HG03457 (cell line): ENCODE measurements at regions not wholly inside any gene's neighbourhood (a gene's known extent, or its start where the extent isn't known, plus 50 kb on each side); places are given as distances from the start of the nearest gene placed in this dataset.

Source experiments
- ATAC-seq: cut with Tn5 transposase; IDR thresholded peaks from one replicate; pipeline ENCODE4 v1.9.1; 2021; ENCODE audit warnings: moderate number of reproducible peaks; ENCODE audit not compliant: unreplicated experiment

DNA sequence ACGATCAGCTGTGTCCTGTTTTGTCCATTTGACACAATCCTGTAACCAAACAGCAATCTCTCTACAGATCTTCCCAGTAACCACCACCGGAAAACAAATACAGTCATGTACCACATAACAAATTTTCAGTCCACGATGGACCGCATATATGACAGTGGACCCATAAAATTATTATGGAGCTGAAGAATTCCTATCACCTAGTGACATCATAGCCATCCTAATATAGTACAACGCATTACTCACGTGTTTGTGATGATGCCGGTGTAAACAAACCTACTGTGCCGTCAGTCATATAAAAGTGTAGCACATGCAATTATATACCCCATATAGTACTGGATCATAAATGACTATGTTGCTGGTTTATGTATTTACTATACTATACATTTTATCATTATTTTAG is 133.7 kb upstream of the EDNRA start:
- no peak for ATAC-seq

DNA sequence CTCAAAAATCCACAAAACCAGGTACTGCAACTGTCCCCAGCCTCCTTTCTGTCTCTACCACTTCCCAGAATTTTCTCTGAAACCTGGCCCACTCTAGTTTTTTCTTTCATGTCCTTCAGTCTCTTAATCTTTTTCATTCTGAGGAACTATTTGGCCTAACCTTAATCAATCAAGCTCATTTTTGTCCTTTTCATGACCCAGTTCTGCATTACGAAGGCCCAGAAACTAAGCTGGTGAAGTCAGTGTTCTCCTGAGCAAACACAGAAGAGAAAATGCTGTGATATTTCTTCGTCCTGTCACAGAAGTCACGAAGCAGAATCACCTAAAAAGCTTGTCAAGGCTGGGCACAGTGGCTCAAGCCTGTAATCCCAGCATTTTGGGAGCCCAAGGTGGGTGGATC is 131.7 kb upstream of the EDNRA start:
- no peak for ATAC-seq

- ATAC-seq: no peak
Observed at GRCh38 chr4:147351083-147351787, 129.7 kb upstream of the EDNRA start.

DNA sequence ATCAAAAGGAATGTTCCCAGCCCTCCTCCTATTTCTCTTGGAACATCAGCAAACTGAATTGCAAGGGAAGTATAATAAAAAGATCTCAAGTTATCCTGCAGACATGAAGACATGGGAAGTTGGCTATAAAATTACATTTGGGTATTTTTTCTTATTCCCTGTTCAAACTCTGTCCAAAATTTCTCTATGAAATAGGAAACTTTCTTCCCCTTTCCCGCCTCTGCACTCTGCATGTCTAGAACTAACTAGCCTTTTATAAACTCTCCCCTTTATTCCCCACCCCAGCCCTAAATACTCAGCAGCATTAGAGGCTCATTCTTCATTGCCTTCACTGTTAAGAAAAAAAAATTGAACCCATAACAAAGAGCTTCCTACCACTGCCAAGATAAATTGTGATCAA is 126.7 kb upstream of the EDNRA start:
- no peak for ATAC-seq

GRCh38 chr4:147355032-147355656 is 125.8 kb upstream of the EDNRA start:
- ATAC-seq: no peak

GRCh38 chr4:147355847-147356246 is 125.0 kb upstream of the EDNRA start:
- no peak for ATAC-seq

DNA sequence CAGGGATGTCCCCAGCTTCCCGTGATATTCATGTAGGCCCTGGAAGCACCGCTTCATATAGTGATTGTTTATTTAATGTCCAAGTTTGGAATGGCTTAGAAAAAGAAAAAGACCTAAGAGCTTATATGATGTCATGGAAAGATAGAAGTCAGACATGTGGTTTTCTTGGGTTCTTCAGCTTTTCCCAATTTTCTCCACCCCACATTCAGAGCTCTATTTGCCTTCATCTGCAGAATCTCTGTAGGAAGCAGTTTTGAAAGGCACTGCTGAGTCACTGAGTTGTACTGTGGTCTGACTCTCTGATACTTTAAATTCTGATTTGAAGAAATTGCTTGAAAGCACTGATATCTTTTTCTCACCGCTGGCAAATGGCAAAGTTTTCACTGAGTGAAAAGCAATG is 120.6 kb upstream of the EDNRA start:
- ATAC-seq: no peak

- no peak for ATAC-seq
Observed at GRCh38 chr4:147361726-147362125, 119.2 kb upstream of the EDNRA start.

- no peak for ATAC-seq
Observed at GRCh38 chr4:147362938-147363337, 118.0 kb upstream of the EDNRA start.

- no peak for ATAC-seq
Observed at GRCh38 chr4:147363514-147363913, 117.4 kb upstream of the EDNRA start.

GRCh38 chr4:147365396-147365795 is 115.5 kb upstream of the EDNRA start:
- no peak for ATAC-seq

- no peak for ATAC-seq
Observed at GRCh38 chr4:147366164-147366563, 114.7 kb upstream of the EDNRA start.

DNA sequence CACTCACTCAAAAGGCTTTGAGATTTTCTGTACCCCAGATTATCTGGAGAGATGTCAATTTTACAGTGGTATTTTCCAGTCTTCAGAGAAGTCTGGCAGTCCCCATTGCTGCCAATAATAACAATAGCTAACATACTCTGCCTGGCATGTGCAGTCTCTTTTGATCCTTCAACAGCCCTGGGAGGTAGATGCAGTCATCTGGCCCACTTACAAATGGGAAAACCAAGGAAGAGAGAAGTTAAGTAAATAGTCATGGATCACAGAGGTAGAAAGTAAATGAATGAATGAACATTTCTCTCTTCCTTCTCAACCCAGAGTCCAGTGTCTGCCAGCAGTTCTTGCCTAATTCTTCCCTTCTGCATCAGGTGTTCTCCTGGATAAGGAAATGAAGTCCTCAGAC is 113.0 kb upstream of the EDNRA start:
- ATAC-seq: no peak

DNA sequence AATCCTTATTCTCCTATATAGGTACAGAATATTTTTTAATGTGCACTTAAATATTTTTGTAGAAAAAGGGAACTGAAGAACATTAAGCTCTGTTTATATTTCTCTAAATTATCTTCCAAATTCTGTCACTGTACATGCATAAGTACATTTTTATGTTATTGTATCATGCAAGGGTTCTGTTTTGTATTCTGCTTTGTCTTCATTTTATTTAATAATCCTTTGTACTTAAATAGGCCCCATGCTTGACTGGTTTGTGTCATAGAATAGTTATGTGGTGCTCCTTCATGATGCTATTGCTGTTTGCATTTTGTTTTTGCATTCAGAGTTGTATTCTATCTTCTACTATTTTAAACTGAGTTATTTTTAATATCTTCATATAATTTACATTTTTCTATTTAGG is 111.9 kb upstream of the EDNRA start:
- ATAC-seq: no peak

DNA sequence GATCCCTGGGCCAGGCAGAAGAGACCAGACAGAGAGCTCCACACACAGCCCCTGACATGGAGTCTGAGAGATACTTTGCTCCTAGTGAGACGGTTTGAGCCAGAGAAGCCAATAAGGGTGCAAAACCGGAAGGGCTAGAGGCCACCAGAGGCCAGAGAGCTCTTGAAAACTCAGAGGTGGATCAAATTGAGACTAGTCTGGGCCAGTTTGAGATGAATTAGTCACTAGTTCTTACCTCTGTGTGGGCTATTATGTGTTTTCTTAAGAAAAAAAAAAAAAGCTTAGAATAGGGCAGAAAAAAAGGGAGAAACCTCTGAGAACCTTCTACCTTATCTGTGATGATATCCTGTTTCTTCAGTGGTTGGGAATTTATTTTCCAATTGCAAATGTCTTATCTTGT is 110.4 kb upstream of the EDNRA start:
- no peak for ATAC-seq

GRCh38 chr4:147370881-147371280 is 110.0 kb upstream of the EDNRA start:
- no peak for ATAC-seq

- ATAC-seq: no peak
Observed at GRCh38 chr4:147371661-147372060, 109.2 kb upstream of the EDNRA start.

DNA sequence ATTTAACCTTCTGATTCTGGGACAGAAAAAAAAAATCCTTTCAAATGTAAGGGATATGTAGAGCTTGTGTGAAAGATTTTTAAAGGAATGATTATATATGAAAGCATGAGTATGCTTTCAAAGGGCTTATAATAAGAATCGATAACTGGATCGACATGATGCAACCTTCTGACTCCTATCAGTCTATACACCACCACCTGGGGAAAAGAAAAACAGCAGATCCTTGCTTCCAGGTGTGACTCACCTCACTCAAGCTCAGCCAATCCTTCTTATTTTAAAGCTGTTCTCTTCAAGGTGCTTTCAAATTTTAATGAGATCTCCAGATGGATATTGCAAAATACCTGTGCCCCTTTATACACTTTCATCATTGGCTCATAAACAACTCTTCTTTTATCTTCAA is 102.1 kb upstream of the EDNRA start:
- no peak for ATAC-seq

DNA sequence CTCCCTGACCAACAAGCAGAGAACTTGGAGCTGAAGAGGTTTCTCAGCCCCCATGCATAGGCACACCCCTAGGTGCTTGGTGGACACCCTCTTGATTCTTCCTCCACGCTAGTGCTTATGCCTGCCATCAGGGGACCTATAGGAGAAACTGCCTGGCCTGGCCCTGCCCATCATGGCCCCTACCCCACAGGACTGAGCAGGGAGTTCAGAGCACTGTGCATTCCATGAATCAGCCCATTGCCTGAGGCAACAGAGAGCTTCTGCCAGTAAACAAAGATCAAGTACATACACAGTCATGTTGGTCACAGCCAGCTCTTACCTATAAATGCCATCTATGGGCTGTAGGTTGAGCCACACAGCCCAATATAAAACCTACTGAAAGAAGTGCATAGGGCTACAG is 99.1 kb upstream of the EDNRA start:
- ATAC-seq: no peak

DNA sequence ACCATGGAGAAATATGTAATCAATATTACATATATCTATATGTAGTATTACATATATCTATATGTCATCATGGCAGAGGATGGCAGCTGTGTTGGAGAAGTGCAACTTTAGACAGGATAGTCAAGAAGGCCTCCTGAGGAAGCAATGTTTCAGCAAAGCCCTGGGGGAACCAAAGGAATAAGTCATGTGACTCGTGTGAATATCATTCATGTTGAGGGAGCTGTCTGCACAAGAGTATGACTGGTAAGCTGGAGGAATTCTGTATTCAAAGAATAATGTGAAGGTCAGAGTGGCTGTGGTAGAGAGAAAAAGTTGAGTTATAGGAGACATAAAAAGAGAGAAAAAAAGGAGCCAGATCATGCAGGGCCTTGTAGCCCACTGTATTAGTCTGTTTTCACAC is 92.9 kb upstream of the EDNRA start:
- ATAC-seq: no peak

DNA sequence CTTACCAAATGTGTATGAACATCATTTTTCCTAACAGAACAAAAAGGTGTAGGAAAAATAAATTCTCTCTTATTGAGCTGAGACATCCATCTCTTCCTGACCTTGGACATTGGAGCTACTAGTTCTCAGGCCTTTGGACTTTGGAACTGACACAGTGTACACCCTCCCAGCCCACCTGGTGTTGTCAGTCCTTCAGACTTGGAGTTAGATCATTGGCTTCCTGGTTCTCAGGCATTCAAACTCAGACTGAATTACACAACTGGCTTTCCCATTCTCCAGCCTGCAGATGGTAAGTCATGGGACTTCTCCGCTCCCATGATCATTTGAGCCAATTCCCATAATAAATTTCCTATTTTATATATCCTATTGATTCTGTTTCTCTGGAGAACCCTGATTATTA is 84.8 kb upstream of the EDNRA start:
- ATAC-seq: no peak

DNA sequence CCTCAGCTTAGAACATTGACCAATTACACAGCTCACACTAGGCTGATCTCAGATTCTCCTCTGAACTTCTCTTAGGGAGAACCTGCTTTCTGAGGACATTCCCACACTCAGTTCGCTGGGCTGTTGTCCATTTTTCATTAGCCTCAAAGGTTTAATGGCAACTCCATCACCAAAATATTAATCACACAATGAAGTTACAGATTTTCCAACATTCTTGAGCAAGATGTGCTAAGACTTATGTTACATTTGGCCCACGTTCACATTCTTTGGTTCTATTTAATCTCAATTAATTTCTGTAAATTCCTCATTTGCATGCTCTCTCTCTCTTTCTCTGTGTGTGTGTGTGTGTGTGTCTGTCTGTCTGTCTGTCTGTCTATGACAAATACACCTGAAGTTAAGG is 82.3 kb upstream of the EDNRA start:
- no peak for ATAC-seq

DNA sequence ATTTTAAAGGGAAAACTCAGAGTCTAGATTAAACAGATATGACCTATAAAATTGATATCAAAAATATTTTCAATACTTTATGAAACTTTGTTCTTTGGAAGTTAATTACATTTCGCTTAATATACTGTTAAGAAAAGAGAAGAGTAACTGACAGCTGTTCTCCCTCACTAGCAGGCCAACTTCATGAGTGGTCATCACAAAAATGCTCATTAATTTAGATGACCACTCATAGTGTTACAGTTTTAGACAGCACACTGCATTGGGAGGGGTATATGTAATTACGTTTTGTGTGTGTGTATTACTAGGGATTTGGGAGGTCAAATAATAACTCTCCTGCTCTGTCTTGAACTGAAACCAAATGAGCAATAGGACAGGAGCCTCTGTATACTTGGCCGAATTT is 80.2 kb upstream of the EDNRA start:
- ATAC-seq: no peak
